ENCODE measurements at regions not wholly inside any gene's neighbourhood (a gene's known extent, or its start where the extent isn't known, plus 50 kb on each side); places are given as distances from the start of the nearest gene placed in this dataset.

DNA sequence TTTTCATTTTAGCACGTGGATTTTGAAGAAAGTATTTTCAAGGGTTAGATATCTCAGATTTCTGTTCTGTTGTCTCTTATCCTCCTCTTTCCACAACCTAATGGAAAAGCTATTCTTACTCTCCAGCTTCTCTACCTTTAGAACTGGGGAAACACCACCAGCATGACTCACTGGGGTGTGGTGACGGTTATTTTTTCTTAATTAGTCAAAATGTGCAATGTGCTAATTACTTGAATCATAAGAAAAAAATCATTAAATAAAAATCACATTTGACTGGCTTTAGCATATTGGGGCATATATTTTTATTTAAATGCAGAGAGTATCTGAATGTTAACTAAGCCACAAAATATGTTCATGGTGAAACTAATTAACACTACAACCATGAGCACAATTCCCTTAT is 570.7 kb upstream of the AGTR1 start:
- no peak overlapping the region for H3K27ac ChIP-seq (ENCODE audit: low read depth, low read length)
- H2AFZ ChIP-seq (ENCODE audit: low read depth, low read length, severe bottlenecking) = no peak overlapping the region
- no peak overlapping the region for H3K4me2 ChIP-seq (ENCODE audit: low read depth, low read length, poor library complexity, severe bottlenecking)
- TF ChIP-seq, protein P1, sequence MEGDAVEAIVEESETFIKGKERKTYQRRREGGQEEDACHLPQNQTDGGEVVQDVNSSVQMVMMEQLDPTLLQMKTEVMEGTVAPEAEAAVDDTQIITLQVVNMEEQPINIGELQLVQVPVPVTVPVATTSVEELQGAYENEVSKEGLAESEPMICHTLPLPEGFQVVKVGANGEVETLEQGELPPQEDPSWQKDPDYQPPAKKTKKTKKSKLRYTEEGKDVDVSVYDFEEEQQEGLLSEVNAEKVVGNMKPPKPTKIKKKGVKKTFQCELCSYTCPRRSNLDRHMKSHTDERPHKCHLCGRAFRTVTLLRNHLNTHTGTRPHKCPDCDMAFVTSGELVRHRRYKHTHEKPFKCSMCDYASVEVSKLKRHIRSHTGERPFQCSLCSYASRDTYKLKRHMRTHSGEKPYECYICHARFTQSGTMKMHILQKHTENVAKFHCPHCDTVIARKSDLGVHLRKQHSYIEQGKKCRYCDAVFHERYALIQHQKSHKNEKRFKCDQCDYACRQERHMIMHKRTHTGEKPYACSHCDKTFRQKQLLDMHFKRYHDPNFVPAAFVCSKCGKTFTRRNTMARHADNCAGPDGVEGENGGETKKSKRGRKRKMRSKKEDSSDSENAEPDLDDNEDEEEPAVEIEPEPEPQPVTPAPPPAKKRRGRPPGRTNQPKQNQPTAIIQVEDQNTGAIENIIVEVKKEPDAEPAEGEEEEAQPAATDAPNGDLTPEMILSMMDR (IDR thresholded peaks at IDR 0.05; ENCODE audit: insufficient read depth, low read length, poor library complexity, severe bottlenecking) = no peak
- no peak for TF ChIP-seq EZH2phosphoT487 (conservative IDR thresholded peaks at IDR 0.05; ENCODE audit: low read length)
- no peaks in the 10 kb centered on the region for H3K79me2 ChIP-seq (ENCODE audit: insufficient read depth, low read length)
- H3K9ac ChIP-seq (ENCODE audit: low read length) = no peak overlapping the region
- H3F3A ChIP-seq (ENCODE audit: insufficient read depth) = no peaks in the 10 kb centered on the region
- no peak overlapping the region for H3K4me3 ChIP-seq (ENCODE audit: insufficient read depth, low read length, poor library complexity, severe bottlenecking)
- H3K9me2 ChIP-seq (replicated peaks; ENCODE audit: insufficient read depth, low read length) = no peaks in the 10 kb centered on the region
- H3K27me3 ChIP-seq (ENCODE audit: low read length) = no peaks in the 10 kb centered on the region
- no peaks in the 10 kb centered on the region for H3K36me3 ChIP-seq (ENCODE audit: low read length)
- no peaks in the 10 kb centered on the region for H4K20me1 ChIP-seq (ENCODE audit: low read depth, low read length)
- no peaks in the 10 kb centered on the region for H3K9me3 ChIP-seq (ENCODE audit: insufficient read depth, low read length)

DNA sequence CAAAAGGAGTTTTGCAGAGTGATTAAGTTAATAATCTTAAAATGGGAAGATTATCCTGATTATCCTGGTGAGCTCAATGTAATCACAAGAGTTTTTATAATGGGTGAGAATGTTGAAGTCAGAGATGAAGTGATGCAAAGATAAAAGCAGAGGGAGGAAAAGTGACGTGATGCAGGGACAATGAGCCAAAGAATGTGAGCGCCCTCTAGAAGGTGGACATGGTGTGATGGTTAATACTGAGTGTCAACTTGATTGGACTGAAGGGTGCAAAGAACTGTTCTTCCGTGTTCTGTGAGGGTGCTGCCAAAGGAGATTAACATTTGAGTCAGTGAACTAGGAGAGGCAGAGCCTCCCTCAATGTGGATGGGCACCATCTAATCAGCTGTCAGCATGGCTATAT is 569.6 kb upstream of the AGTR1 start:
- no peak for TF ChIP-seq EZH2phosphoT487 (conservative IDR thresholded peaks at IDR 0.05; ENCODE audit: low read length)
- TF ChIP-seq, protein P1 (IDR thresholded peaks at IDR 0.05; ENCODE audit: insufficient read depth, low read length, poor library complexity, severe bottlenecking) = no peak
- no peaks in the 10 kb centered on the region for H3K79me2 ChIP-seq (ENCODE audit: insufficient read depth, low read length)
- H4K20me1 ChIP-seq (ENCODE audit: low read depth, low read length) = no peaks in the 10 kb centered on the region
- no peak overlapping the region for H3K4me3 ChIP-seq (ENCODE audit: insufficient read depth, low read length, poor library complexity, severe bottlenecking)
- H2AFZ ChIP-seq (ENCODE audit: low read depth, low read length, severe bottlenecking) = no peak overlapping the region
- H3K27ac ChIP-seq (ENCODE audit: low read depth, low read length) = no peak overlapping the region
- no peaks in the 10 kb centered on the region for H3K27me3 ChIP-seq (ENCODE audit: low read length)
- H3K36me3 ChIP-seq (ENCODE audit: low read length) = no peaks in the 10 kb centered on the region
- no peaks in the 10 kb centered on the region for H3F3A ChIP-seq (ENCODE audit: insufficient read depth)
- H3K4me2 ChIP-seq (ENCODE audit: low read depth, low read length, poor library complexity, severe bottlenecking) = no peak overlapping the region
- no peaks in the 10 kb centered on the region for H3K9me3 ChIP-seq (ENCODE audit: insufficient read depth, low read length)
- H3K9ac ChIP-seq (ENCODE audit: low read length) = no peak overlapping the region
- no peaks in the 10 kb centered on the region for H3K9me2 ChIP-seq (replicated peaks; ENCODE audit: insufficient read depth, low read length)

DNA sequence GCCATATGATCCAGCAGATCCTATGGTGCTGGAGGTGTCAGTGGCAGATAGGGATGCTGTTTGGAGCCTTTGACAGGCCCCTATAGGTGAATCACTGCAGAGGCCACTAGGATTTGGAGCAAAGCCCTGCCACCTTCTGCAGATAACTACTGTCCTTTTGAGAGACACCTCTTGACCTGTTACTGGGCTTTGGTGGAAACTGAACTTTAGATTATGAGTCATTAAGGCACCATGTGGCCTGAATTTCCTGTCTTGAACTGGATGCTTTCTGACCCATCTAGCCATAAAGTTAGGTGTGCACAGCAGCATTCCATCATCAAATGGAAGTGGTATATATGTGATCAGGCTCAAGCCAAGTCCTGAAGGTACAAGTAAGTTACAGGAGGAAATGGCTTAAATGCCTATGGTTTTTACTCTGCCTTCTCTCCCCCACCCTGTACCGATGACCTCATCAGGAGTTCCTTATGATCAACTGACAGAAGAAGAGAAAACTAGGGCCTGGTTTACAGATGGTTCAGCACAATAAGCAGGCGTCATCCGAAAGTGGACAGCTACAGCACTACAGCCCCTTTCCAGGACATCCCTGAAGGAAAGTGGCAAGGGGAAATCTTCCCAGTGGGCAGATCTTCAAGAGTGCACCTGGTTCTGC is 565.6 kb upstream of the AGTR1 start:
- H3K4me2 ChIP-seq (ENCODE audit: low read depth, low read length, poor library complexity, severe bottlenecking) = no peak overlapping the region
- no peaks in the 10 kb centered on the region for H3K9me3 ChIP-seq (ENCODE audit: insufficient read depth, low read length)
- no peaks in the 10 kb centered on the region for H4K20me1 ChIP-seq (ENCODE audit: low read depth, low read length)
- no peak overlapping the region for H3K27ac ChIP-seq (ENCODE audit: low read depth, low read length)
- H2AFZ ChIP-seq (ENCODE audit: low read depth, low read length, severe bottlenecking) = no peak overlapping the region
- no peak overlapping the region for H3K9ac ChIP-seq (ENCODE audit: low read length)
- H3K9me2 ChIP-seq (replicated peaks; ENCODE audit: insufficient read depth, low read length) = no peaks in the 10 kb centered on the region
- H3F3A ChIP-seq (ENCODE audit: insufficient read depth) = no peaks in the 10 kb centered on the region
- H3K36me3 ChIP-seq (ENCODE audit: low read length) = no peaks in the 10 kb centered on the region
- no peaks in the 10 kb centered on the region for H3K79me2 ChIP-seq (ENCODE audit: insufficient read depth, low read length)
- no peaks in the 10 kb centered on the region for H3K27me3 ChIP-seq (ENCODE audit: low read length)
- H3K4me3 ChIP-seq (ENCODE audit: insufficient read depth, low read length, poor library complexity, severe bottlenecking) = no peak overlapping the region
- TF ChIP-seq, protein P1 (IDR thresholded peaks at IDR 0.05; ENCODE audit: insufficient read depth, low read length, poor library complexity, severe bottlenecking) = no peak
- TF ChIP-seq EZH2phosphoT487 (conservative IDR thresholded peaks at IDR 0.05; ENCODE audit: low read length) = no peak
